GM18519 (cell line): ENCODE measurements at regions not wholly inside any gene's neighbourhood (a gene's known extent, or its start where the extent isn't known, plus 50 kb on each side); places are given as distances from the start of the nearest gene placed in this dataset.

Experiments used
- ATAC-seq: cut with Tn5 transposase; IDR thresholded peaks from one replicate; pipeline ENCODE4 v1.9.1; 2021; ENCODE audit warnings: mild to moderate bottlenecking, moderate library complexity; ENCODE audit not compliant: unreplicated experiment, low FRiP score

GRCh38 chr3:67901681-67902080 is 247.3 kb upstream of the SUCLG2 start:
- ATAC-seq = no peak

- ATAC-seq = no peak
Measured at GRCh38 chr3:67898916-67899315, 244.5 kb upstream of the SUCLG2 start.

DNA sequence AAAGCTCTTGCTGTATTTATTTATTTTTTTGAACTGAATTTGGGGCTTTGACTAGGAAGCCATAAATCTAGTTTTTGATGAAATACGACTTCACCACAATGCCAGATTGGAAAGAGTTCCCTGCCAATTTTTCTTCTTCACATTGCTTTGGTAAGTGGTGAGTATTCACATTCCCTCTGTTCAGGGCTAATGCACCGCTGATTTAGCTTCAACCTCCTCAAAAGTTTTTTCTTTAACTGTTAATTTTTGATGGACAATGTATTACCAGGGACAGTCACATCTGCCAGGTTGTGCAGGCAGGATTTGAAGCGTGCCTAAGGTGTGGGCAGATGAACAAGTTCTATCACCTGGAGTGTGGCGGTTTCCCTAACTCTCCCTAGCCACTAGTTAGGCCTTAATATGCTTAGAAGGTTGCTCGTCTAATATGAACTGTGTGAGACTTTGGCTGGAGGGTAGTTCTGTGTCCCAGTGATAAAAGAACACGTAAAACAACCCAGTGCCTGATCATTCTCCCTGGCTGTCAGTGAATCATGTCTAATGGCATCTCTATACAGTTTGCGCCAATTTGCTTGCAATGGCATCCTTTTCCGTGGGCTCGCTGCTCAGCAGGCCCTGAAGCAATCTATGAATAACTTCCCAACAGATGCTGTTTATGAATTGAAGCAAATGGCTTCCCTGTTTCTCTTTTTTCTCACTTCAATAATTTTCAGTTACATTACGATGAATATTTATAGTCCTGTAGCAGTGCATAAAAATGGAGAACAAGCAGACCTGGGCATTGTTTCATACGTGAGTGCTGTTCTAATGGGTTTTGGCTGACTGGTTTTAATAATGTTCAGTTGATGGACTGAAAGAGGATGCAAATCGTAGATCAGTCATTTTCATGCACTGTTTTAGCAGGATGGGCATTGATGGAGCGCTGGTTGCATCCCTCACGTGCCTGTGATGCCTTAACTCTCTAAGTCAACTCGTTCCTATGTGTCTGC is 243.2 kb upstream of the SUCLG2 start:
- no peak for ATAC-seq

- no peak for ATAC-seq
Measured at GRCh38 chr3:67896130-67896529, 241.7 kb upstream of the SUCLG2 start.

DNA sequence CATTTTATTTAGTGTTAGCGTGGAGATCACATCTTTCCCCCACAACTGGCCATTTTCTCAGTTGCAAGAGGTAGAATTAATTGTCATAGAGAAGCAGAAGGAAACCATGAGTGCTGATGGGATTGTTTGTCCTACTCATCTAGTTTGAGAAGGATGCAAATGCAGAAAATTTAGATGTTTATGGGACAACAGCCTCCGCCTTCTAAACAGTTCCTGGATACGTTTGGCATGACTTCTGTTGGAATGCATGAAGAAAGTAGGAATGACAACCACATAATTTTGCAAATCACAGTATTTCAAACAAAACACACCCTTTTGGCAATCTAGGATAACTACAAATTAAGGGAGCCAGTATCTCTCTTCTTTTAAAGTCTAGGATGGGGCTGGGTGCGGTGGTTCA is 240.1 kb upstream of the SUCLG2 start:
- ATAC-seq = no peak

GRCh38 chr3:67884345-67884744 is 229.9 kb upstream of the SUCLG2 start:
- ATAC-seq = no peak

- ATAC-seq = no peak
Measured at GRCh38 chr3:67883766-67884165, 229.4 kb upstream of the SUCLG2 start.

DNA sequence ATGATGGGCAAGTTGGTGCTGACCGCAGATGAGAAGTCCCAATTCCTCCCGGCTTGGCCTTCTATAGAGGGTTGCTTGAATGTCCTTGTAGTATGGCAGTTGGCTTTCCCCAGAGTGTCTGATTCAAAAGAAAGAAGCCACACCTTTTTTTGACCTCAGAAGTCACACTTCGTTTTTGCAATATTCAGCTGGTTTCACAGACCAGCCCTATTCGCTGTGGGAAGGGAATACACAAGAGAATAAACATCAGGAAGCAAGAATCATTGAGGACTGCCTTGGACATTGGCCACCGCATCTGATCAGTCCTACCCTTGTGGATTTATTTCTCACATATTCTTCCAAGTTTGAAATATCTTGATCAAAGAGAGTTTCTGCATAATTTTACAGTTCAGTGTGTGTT is 228.6 kb upstream of the SUCLG2 start:
- no peak for ATAC-seq

- ATAC-seq = no peak
Measured at GRCh38 chr3:67876261-67876660, 221.8 kb upstream of the SUCLG2 start.

DNA sequence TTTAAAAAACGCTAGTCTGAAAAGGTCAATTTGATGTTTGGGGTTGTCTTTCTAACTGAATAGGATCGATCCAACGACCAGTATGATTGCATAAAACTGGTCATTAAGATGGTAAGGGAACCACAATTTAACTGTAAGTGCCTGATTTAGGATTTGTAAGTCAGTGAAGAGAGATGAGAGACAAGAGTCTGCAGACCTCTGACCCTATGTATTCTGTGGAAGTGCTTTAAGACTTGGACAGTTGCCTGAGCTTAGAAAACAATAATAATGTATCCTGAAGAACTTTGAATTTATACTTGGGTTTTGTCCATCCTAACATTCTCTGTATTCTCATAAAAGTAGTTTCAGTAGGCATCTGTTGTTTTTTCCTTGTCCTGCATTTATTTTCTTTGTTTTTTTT is 221.4 kb upstream of the SUCLG2 start:
- no peak for ATAC-seq

DNA sequence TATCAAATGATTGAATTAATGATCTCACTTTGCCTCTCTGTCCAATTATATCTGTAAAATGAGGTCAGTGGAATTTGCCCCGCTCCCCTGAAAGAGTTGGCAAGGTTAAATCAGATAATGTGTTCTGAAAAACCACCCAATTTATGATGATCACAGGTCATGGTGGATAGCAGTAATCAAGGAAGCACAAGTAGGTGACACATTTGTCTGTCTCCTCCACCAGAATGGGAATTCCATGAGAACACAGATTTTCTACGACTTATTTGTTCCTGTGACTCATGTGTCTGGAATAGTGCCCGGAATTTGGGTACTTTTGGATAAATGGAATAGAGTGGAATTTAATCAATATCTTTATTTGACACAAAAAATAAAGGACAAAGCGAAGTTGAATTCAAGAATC is 220.9 kb upstream of the SUCLG2 start:
- no peak for ATAC-seq

GRCh38 chr3:67870477-67870876 is 216.1 kb upstream of the SUCLG2 start:
- ATAC-seq = no peak

DNA sequence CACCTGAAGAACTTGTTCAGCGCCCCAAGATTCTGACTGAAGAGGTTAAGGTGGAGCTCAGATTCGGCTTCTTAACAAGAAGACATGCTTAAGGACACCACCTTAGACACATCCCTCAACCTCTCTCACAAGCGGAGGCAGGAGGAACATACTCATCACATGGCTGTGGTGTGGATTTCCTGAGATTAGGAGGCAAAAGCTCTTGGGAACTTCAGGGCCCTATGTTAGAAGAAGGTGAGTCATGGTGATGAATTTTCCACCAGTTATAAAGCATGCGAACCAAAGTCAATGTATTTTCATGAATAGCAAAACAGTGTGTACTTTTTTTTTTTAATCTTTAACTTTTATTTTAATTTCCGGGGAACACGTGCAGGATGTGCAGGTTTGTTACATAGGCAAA is 212.2 kb upstream of the SUCLG2 start:
- no peak for ATAC-seq

DNA sequence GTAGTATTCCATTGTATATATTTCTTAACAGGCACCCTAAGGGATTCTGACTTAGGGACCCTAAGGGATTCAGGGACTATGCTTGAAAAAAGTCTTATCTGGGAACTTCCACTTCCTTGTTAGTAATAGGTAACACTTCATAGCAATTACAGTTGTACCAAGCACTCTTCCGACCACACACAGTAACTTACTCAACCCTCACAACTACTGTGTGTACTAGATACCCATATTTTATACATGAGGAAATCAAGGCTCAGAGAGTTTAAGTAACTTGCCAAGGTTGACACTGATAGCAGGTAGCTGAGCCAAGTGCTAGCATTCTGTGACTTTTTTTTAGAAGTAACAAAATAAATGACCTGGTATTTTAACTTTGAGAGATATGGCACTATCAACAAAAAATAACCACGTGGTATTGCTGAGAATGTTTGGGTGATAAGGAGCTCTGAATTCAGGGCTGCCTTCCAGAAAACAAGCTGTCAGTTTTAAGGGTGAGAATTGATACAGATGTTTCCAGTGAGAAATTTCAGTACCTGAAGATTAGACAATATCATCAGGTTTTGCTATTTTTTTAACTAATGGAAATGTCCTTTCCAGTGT is 210.3 kb upstream of the SUCLG2 start:
- no peak for ATAC-seq

DNA sequence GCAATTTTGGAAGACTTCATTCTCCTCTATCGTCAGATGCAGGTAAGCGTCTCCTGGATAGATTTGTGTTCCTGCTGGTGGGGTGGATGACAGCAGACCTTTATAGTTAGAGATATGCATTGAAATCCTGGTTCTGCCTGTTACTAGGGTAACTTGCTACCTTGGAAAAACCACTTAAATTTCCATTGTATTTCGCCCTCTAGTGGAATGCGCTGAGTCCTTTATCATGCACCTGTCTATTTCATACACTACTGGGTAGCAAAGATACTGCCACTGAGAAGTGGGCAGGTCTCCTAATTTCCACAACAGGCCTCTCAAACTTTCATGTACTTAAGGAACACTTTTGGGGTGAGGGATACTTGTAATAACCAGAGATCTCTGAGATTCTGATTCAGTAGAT is 209.5 kb upstream of the SUCLG2 start:
- no peak for ATAC-seq

GRCh38 chr3:67860429-67860828 is 206.0 kb upstream of the SUCLG2 start:
- no peak for ATAC-seq

GRCh38 chr3:67858492-67858891 is 204.1 kb upstream of the SUCLG2 start:
- no peak for ATAC-seq

GRCh38 chr3:67856718-67857117 is 202.3 kb upstream of the SUCLG2 start:
- ATAC-seq = no peak

DNA sequence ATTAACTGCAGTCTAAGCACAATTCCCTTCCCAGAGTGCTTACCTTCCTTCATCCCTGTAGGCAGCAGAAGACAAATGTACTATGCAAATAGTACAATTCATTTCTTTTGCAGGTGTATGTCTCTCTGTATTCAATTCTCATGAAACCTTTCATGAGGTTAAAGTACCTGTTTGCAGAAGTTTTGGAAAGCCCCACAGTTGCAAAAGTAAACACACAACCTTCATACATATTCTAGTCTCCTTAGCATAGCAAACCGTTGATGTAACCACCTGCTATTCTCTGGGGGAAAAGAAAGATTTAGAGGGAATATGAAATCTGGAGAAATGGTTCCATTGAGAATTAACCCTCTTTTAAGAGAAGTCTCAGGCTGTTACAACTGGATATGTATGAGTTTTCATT is 200.3 kb upstream of the SUCLG2 start:
- no peak for ATAC-seq

GRCh38 chr3:67853520-67853919 is 199.1 kb upstream of the SUCLG2 start:
- ATAC-seq = no peak

- no peak for ATAC-seq
Measured at GRCh38 chr3:67848299-67848698, 193.9 kb upstream of the SUCLG2 start.

DNA sequence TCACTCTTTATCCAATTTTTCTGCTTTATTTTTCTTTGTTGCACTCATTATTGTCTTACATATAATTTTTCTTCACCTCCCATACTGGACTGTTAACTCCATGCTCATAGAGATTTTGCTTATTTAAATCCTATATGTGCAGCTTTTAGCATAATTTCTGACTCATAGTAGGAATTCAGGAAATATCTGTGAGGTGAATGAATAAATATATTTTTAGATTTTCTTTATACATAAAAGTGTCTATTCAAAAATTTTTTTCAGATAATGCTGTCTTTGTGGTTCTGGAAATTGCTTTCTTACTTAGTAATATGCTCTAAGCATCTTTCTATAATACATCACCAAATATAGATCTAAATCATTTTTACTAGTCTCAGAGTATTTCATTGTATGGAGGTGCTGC is 191.8 kb upstream of the SUCLG2 start:
- no peak for ATAC-seq
